Skeletal muscle satellite cell (primary cell): ENCODE measurements at regions not wholly inside any gene's neighbourhood (a gene's known extent, or its start where the extent isn't known, plus 50 kb on each side); places are given as distances from the start of the nearest gene placed in this dataset.
"Not testable (repeated sequence)": the region's sequence is repeated elsewhere in the genome, so short reads cannot be mapped to it uniquely, and the experiment has no call there.

Source experiments
- H3K27me3 ChIP-seq: 2 replicates; pipeline ENCODE4 v1.7.0; 2013; ENCODE audit warnings: low read length; ENCODE audit not compliant: control insufficient read depth, insufficient read depth
- H3K36me3 ChIP-seq: 2 replicates; pipeline ENCODE4 v1.7.0; 2013; ENCODE audit warnings: mild to moderate bottlenecking, control low read depth, low read length; ENCODE audit not compliant: insufficient read depth
- H3K4me1 ChIP-seq: 2 replicates; pipeline ENCODE4 v1.7.0; 2013; ENCODE audit warnings: low read length; ENCODE audit not compliant: control insufficient read depth, insufficient read depth
- H3K4me2 ChIP-seq: 2 replicates; pipeline ENCODE4 v1.7.0; 2013; ENCODE audit warnings: mild to moderate bottlenecking, low read length
- H3K4me3 ChIP-seq: 2 replicates; pipeline ENCODE4 v1.7.0; 2013; ENCODE audit warnings: low read length
- H3K9ac ChIP-seq: 2 replicates; pipeline ENCODE4 v1.7.0; 2013; ENCODE audit warnings: mild to moderate bottlenecking, low read depth, low read length, moderate library complexity
- H3K9me3 ChIP-seq: replicated peaks from 2 replicates; pipeline ENCODE4 v1.7.0; 2013; ENCODE audit warnings: mild to moderate bottlenecking, control low read depth, low read length

DNA sequence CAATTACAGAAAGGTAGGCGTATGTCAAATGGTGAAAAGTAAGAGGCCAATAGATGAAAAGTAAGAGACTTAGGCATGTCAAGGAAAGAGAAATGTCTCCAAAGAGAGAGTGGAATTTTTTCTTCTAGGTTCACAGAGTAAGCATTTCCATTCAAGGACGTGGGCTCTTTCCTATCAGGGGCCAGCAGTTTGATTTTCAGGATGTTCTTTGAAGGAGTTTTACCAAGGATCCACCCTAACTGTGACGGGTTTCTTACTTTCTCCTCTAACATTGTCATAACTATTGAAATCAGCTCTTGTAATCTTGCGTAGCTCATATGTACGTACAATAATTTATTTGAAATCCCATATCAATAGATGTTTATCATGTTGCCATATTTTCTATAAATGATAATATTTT, 2112.2 kb upstream of the RAG2 start:
- Histone ChIP-seq H3K4me1 (no peaks in the 10 kb centered on the region), H3K36me3 (no peaks in the 10 kb centered on the region), H3K27me3 (no peaks in the 10 kb centered on the region), H3K9ac (no peak overlapping the region), H3K4me3 (no peak overlapping the region), H3K9me3 (no peaks in the 10 kb centered on the region), H3K4me2 (no peak overlapping the region)

- Histone ChIP-seq H3K27me3 (no peaks in the 10 kb centered on the region), H3K4me3 (no peak overlapping the region), H3K9ac (no peak overlapping the region), H3K4me2 (no peak overlapping the region), H3K36me3 (no peaks in the 10 kb centered on the region), H3K9me3 (no peaks in the 10 kb centered on the region), H3K4me1 (no peaks in the 10 kb centered on the region)
These were observed 2102.1 kb upstream of the RAG2 start for GRCh38 chr11:38700111-38700510.

DNA sequence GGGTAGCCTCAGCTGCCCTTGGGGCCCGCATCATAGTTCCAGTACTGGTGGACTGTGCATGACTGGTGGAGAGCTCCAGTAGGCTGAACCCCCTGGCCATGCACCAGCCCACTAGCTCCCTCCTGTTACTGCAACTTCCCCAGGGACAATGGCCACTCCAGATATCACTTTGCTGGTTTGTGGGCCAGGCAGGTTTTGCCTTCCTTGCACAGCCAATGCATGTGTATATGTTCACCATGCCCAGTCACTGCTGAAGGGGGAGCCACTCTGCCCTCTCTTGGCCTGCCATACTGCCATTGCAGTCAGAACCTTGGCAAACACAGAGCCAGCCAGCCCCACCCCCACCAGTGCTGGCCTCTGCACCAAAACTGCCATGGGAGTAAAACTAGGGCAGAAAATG, 2095.3 kb upstream of the RAG2 start:
- no peaks in the 10 kb centered on the region for H3K27me3 ChIP-seq
- H3K36me3 ChIP-seq = no peaks in the 10 kb centered on the region
- H3K9me3 ChIP-seq = no peaks in the 10 kb centered on the region
- H3K4me1 ChIP-seq = no peaks in the 10 kb centered on the region
- H3K9ac ChIP-seq = no peak overlapping the region
- H3K4me2 ChIP-seq = no peak overlapping the region
- H3K4me3 ChIP-seq = no peak overlapping the region

GRCh38 chr11:38690211-38690610, 2092.2 kb upstream of the RAG2 start:
- not testable (repeated sequence) for H3K9me3 ChIP-seq, H3K9ac ChIP-seq, H3K4me2 ChIP-seq, H3K4me3 ChIP-seq, H3K36me3 ChIP-seq, H3K4me1 ChIP-seq, H3K27me3 ChIP-seq

DNA sequence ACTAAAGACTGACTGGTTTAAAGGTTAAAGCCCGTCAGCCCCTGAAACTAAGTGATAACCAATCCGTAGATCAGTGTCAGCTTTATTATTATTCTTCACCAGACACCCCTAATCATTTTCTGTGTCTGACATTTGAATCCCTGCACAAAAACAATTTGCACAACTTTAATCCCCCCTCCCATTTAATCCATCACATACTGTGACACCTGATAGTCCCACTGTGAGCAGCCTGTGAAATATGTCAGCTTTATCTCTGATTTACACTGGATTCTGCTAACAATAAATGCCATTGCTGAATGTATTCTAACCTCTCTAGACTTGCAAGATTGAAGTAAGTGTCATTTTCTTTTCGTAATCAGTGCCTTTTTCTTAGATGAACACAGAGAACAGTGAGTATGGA, 2089.0 kb upstream of the RAG2 start:
- Histone ChIP-seq H3K9ac (no peak overlapping the region), H3K4me3 (no peak overlapping the region), H3K36me3 (no peaks in the 10 kb centered on the region), H3K4me1 (no peaks in the 10 kb centered on the region), H3K27me3 (no peaks in the 10 kb centered on the region), H3K4me2 (no peak overlapping the region), H3K9me3 (no peaks in the 10 kb centered on the region)

GRCh38 chr11:38683484-38683883, 2085.4 kb upstream of the RAG2 start:
- Histone ChIP-seq H3K27me3 (no peaks in the 10 kb centered on the region), H3K4me1 (no peaks in the 10 kb centered on the region), H3K4me3 (no peak overlapping the region), H3K36me3 (no peaks in the 10 kb centered on the region), H3K9me3 (no peaks in the 10 kb centered on the region), H3K9ac (no peak overlapping the region), H3K4me2 (no peak overlapping the region)

DNA sequence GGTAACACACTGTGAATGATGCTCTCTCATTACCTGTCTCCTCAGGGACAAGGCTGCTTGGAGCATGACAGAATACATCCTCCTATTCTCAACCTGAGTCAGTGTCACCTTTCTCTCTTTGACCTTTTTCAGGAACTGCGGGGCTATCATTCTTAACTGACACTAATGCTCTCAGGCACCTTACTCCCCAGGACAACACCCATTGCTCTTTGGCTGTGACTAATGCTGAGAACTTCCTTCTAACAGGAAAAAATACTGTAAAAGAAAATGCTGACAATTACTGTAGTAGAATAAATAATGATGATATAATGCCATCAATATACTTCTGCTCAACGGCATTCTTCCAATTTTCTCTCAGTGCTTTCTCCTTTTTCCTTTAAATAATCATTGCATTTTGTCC, 2082.7 kb upstream of the RAG2 start:
- Histone ChIP-seq H3K4me3 (no peak overlapping the region), H3K27me3 (no peaks in the 10 kb centered on the region)

GRCh38 chr11:38680166-38680565, 2082.1 kb upstream of the RAG2 start:
- no peak overlapping the region for H3K4me2 ChIP-seq
- H3K9ac ChIP-seq = no peak overlapping the region
- H3K27me3 ChIP-seq = no peaks in the 10 kb centered on the region
- no peaks in the 10 kb centered on the region for H3K9me3 ChIP-seq
- H3K36me3 ChIP-seq = no peaks in the 10 kb centered on the region
- H3K4me3 ChIP-seq = no peak overlapping the region
- H3K4me1 ChIP-seq = no peaks in the 10 kb centered on the region

More for the DNA sequence above, 2082.7 kb upstream of the RAG2 start:
- H3K4me1 ChIP-seq = no peaks in the 10 kb centered on the region
- H3K4me2 ChIP-seq = no peak overlapping the region
- H3K9ac ChIP-seq = no peak overlapping the region
- H3K36me3 ChIP-seq = no peaks in the 10 kb centered on the region
- H3K9me3 ChIP-seq = no peaks in the 10 kb centered on the region

DNA sequence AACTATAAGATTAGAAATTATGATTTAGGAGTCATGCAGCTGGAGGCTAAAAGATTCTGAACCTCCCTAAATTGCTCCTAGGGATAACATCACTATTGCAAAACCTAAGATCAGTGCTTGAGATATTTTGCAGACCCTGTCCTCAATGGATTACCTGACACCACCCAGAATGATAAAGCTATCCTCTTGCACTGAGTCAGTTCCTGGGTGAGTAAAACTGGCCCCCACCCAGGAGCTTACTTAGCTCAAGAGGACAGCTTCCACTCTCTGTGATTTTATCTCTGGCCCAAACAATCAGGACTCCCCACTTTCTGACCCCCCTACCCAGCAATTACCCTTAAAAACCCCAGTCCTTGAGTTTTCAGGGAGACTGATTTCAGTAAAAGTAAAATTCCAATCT, 2074.4 kb upstream of the RAG2 start:
- H3K27me3 ChIP-seq = no peaks in the 10 kb centered on the region
- no peaks in the 10 kb centered on the region for H3K36me3 ChIP-seq
- H3K4me2 ChIP-seq = no peak overlapping the region
- H3K4me3 ChIP-seq = no peak overlapping the region
- no peak overlapping the region for H3K9ac ChIP-seq
- no peaks in the 10 kb centered on the region for H3K9me3 ChIP-seq
- H3K4me1 ChIP-seq = no peaks in the 10 kb centered on the region

DNA sequence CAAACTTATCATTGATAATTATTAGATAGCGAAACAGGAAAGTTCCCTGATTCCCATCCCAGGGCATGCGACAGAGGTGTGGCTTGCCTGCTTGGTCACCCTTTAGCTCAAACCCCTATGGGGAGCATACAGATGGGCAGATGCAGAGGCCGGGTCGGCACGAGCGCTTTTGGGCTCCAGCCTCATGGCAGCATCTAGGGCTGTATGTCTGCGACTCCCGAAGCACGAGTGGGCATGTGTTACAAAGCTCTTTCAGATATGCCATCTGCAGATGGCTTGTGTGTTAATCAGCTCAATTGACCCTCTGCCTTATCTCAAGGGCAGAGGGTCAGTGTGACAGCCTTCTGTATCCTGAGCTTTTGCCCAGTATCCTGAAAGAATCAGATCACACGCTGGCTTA, 2069.3 kb upstream of the RAG2 start:
- H3K36me3 ChIP-seq = no peaks in the 10 kb centered on the region
- no peak overlapping the region for H3K4me3 ChIP-seq
- no peak overlapping the region for H3K9ac ChIP-seq
- H3K27me3 ChIP-seq = no peaks in the 10 kb centered on the region
- H3K4me2 ChIP-seq = no peak overlapping the region
- no peaks in the 10 kb centered on the region for H3K9me3 ChIP-seq
- H3K4me1 ChIP-seq = no peaks in the 10 kb centered on the region

DNA sequence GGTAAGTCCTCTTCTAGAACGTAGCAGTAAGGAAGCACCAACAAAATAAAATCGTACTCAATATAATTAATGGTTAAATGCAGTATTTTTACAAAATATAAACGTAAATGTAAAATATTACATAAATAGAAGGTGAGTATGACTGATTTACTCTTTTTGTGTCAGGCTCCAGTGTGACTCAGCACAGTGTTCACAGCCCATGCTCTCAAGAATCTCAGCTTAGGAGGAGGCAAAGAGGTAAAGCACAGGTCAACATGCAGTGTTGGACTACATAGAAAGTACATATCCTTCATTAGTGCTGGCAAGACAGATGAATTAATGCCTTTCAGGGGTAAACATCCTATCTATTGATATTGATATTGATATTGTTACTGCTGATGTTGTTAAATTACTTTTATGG, 2050.6 kb upstream of the RAG2 start:
- no peak overlapping the region for H3K4me3 ChIP-seq
- no peaks in the 10 kb centered on the region for H3K36me3 ChIP-seq
- no peaks in the 10 kb centered on the region for H3K27me3 ChIP-seq
- H3K4me1 ChIP-seq = no peaks in the 10 kb centered on the region
- no peak overlapping the region for H3K9ac ChIP-seq
- no peaks in the 10 kb centered on the region for H3K9me3 ChIP-seq
- no peak overlapping the region for H3K4me2 ChIP-seq

- Histone ChIP-seq H3K36me3 (no peaks in the 10 kb centered on the region), H3K4me3 (no peak overlapping the region), H3K9ac (no peak overlapping the region), H3K27me3 (no peaks in the 10 kb centered on the region), H3K9me3 (no peaks in the 10 kb centered on the region), H3K4me1 (no peaks in the 10 kb centered on the region), H3K4me2 (no peak overlapping the region)
These were observed 2048.3 kb upstream of the RAG2 start for GRCh38 chr11:38646382-38646781.

- H3K4me3 ChIP-seq = no peak overlapping the region
- no peaks in the 10 kb centered on the region for H3K36me3 ChIP-seq
These were observed 2042.8 kb upstream of the RAG2 start for GRCh38 chr11:38640854-38641253.

More at GRCh38 chr11:38640854-38641253, 2042.8 kb upstream of the RAG2 start:
- H3K27me3 ChIP-seq = no peaks in the 10 kb centered on the region
- no peak overlapping the region for H3K9ac ChIP-seq
- H3K4me1 ChIP-seq = no peaks in the 10 kb centered on the region
- H3K9me3 ChIP-seq = no peaks in the 10 kb centered on the region
- no peak overlapping the region for H3K4me2 ChIP-seq
